ENCODE measurements at regions not wholly inside any gene's neighbourhood (a gene's known extent, or its start where the extent isn't known, plus 50 kb on each side); places are given as distances from the start of the nearest gene placed in this dataset.

DNA sequence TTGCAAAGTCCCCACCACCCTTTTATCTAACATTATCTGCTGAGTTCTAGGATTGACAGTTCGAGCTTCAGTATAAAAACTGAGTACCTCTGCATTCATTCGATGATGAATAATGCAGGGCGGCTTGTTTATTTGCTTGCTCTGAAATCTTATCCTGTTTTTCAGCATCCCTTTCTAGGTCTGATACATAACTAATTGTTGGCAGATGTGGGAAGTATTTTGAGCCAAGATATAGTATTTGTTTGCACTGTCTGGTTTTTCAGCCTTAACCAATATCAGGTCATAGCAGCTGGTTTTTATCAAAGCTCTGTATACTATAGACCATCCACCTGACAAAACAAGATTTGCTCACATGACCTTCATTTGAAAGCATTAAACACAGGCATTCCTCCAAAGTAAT is 161.4 kb downstream of the TFEC start:
- TF ChIP-seq, protein P1, sequence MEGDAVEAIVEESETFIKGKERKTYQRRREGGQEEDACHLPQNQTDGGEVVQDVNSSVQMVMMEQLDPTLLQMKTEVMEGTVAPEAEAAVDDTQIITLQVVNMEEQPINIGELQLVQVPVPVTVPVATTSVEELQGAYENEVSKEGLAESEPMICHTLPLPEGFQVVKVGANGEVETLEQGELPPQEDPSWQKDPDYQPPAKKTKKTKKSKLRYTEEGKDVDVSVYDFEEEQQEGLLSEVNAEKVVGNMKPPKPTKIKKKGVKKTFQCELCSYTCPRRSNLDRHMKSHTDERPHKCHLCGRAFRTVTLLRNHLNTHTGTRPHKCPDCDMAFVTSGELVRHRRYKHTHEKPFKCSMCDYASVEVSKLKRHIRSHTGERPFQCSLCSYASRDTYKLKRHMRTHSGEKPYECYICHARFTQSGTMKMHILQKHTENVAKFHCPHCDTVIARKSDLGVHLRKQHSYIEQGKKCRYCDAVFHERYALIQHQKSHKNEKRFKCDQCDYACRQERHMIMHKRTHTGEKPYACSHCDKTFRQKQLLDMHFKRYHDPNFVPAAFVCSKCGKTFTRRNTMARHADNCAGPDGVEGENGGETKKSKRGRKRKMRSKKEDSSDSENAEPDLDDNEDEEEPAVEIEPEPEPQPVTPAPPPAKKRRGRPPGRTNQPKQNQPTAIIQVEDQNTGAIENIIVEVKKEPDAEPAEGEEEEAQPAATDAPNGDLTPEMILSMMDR (IDR thresholded peaks at IDR 0.05; ENCODE audit: borderline replicate concordance, extremely low read depth, insufficient read depth) = no peak

DNA sequence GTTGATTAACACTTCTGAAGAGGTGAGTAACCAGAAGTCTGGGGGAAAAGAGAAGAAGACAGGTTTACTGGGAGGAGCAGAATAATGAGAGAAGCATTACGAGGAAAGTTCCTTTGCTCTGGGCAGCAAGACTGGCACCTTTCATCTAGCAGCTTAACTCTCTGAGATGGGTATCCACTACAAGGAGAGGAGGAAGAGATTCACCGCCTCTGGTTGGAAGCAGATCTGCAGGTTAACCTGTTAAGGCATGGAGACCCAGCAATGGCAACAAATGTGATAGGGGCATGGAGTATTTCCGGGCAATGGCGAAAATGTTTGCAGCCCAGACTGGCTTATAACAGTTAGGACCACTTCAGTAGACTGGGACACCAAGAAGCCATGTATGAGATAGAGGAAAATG is 162.2 kb downstream of the TFEC start:
- intact Hi-C loops (cut with DNase I) = no loop called here
- Histone ChIP-seq H3K9ac (ENCODE audit: low read length in 3 of 3) (no peak overlapping the region), H3K9me3 (ENCODE audit: control insufficient read depth in 2 of 3, insufficient read depth in 1 of 3, low read length in 3 of 3) (no peaks in the 10 kb centered on the region), H3K27ac (ENCODE audit: low read depth in 2 of 2, low read length in 2 of 2) (no peak overlapping the region), H3K36me3 (ENCODE audit: control insufficient read depth in 2 of 3, insufficient read depth in 3 of 3, low read length in 3 of 3) (no peaks in the 10 kb centered on the region), H3K4me1 (ENCODE audit: control insufficient read depth in 2 of 3, insufficient read depth in 2 of 3, low read depth in 1 of 3, low read length in 3 of 3) (no peaks in the 10 kb centered on the region), H3K27me3 (ENCODE audit: control insufficient read depth, insufficient read depth, low read length) (no peaks in the 10 kb centered on the region), H3K4me3 (ENCODE audit: low read length in 3 of 3) (no peak overlapping the region)
- FAIRE-seq (no peak), DNase-seq (no peak)
- TF ChIP-seq, protein P1 (IDR thresholded peaks at IDR 0.05; ENCODE audit: borderline replicate concordance, extremely low read depth, insufficient read depth) = no peak

More for the DNA sequence above, 161.4 kb downstream of the TFEC start:
- DNase-seq (no peak), FAIRE-seq (no peak)
- intact Hi-C loops (cut with DNase I) = no loop called here
- Histone ChIP-seq H3K36me3 (ENCODE audit: control insufficient read depth in 2 of 3, insufficient read depth in 3 of 3, low read length in 3 of 3) (no peaks in the 10 kb centered on the region), H3K9me3 (ENCODE audit: control insufficient read depth in 2 of 3, insufficient read depth in 1 of 3, low read length in 3 of 3) (no peaks in the 10 kb centered on the region), H3K27me3 (ENCODE audit: control insufficient read depth, insufficient read depth, low read length) (no peaks in the 10 kb centered on the region), H3K4me3 (ENCODE audit: low read length in 3 of 3) (no peak overlapping the region), H3K27ac (ENCODE audit: low read depth in 2 of 2, low read length in 2 of 2) (no peak overlapping the region), H3K9ac (ENCODE audit: low read length in 3 of 3) (no peak overlapping the region), H3K4me1 (ENCODE audit: control insufficient read depth in 2 of 3, insufficient read depth in 2 of 3, low read depth in 1 of 3, low read length in 3 of 3) (no peaks in the 10 kb centered on the region)

DNA sequence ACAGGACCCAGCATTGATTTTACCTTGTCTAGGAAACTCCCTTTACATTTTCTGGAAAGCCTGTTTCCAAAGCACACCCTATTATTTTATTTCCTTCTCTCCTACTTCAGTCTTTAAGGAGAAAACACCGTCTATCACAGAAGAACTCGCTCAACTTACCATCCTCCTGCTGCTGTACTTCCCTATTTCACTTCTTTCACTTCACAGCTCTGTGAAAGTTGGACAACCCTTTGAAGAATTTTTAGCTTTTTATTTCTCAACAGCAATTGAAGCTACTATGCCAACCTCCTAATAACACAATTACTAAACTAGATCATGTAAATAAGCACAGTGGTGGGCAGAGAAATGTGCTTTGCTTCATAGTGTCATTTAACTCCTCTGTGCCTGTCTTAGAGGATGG is 166.5 kb downstream of the TFEC start:
- H3K9ac ChIP-seq (ENCODE audit: low read length in 3 of 3) = no peak overlapping the region
- H3K27me3 ChIP-seq (ENCODE audit: control insufficient read depth, insufficient read depth, low read length) = no peaks in the 10 kb centered on the region
- no peaks in the 10 kb centered on the region for H3K4me1 ChIP-seq (ENCODE audit: control insufficient read depth in 2 of 3, insufficient read depth in 2 of 3, low read depth in 1 of 3, low read length in 3 of 3)
- no peak overlapping the region for H3K27ac ChIP-seq (ENCODE audit: low read depth in 2 of 2, low read length in 2 of 2)
- intact Hi-C loops (cut with DNase I) = no loop called here
- H3K4me3 ChIP-seq (ENCODE audit: low read length in 3 of 3) = no peak overlapping the region
- no peaks in the 10 kb centered on the region for H3K9me3 ChIP-seq (ENCODE audit: control insufficient read depth in 2 of 3, insufficient read depth in 1 of 3, low read length in 3 of 3)
- TF ChIP-seq, protein P1 (IDR thresholded peaks at IDR 0.05; ENCODE audit: borderline replicate concordance, extremely low read depth, insufficient read depth) = no peak
- FAIRE-seq (no peak), DNase-seq (no peak)
- no peaks in the 10 kb centered on the region for H3K36me3 ChIP-seq (ENCODE audit: control insufficient read depth in 2 of 3, insufficient read depth in 3 of 3, low read length in 3 of 3)

DNA sequence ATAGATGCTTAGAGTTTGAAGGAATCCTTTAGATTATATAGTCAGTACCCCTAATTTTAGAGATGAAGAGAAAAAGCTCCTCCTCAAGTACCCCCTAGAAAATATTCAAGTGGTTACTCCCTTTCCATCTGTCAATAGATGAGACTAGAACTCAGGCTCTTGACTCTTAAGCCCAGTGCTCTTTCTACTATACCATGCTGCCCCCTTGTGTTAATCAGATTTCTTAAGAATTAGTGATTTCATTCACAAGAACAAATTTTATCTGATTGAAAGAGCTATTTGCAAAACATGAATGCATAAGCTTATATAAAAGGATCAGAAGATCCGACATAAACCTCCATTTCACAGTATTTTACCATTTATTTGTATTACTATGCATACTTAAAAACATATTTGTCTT is 179.3 kb downstream of the TFEC start:
- H3K9ac ChIP-seq (ENCODE audit: low read length in 3 of 3) = no peak overlapping the region
- H3K36me3 ChIP-seq (ENCODE audit: control insufficient read depth in 2 of 3, insufficient read depth in 3 of 3, low read length in 3 of 3) = no peaks in the 10 kb centered on the region
- no peaks in the 10 kb centered on the region for H3K4me1 ChIP-seq (ENCODE audit: control insufficient read depth in 2 of 3, insufficient read depth in 2 of 3, low read depth in 1 of 3, low read length in 3 of 3)
- TF ChIP-seq, protein P1 (IDR thresholded peaks at IDR 0.05; ENCODE audit: borderline replicate concordance, extremely low read depth, insufficient read depth) = peak; percentile 13
- H3K27me3 ChIP-seq (ENCODE audit: control insufficient read depth, insufficient read depth, low read length) = no peaks in the 10 kb centered on the region
- no peak for FAIRE-seq
- no peak overlapping the region for H3K27ac ChIP-seq (ENCODE audit: low read depth in 2 of 2, low read length in 2 of 2)
- intact Hi-C loops (cut with DNase I) = no loop called here
- no peak overlapping the region for H3K4me3 ChIP-seq (ENCODE audit: low read length in 3 of 3)
- peak in 2 of 5 donors; percentile 8 to 29 for DNase-seq
- no peaks in the 10 kb centered on the region for H3K9me3 ChIP-seq (ENCODE audit: control insufficient read depth in 2 of 3, insufficient read depth in 1 of 3, low read length in 3 of 3)
